ENCODE measurements at regions not wholly inside any gene's neighbourhood (a gene's known extent, or its start where the extent isn't known, plus 50 kb on each side); places are given as distances from the start of the nearest gene placed in this dataset.
"Not testable (repeated sequence)": the region's sequence is repeated elsewhere in the genome, so short reads cannot be mapped to it uniquely, and the experiment has no call there.

DNA sequence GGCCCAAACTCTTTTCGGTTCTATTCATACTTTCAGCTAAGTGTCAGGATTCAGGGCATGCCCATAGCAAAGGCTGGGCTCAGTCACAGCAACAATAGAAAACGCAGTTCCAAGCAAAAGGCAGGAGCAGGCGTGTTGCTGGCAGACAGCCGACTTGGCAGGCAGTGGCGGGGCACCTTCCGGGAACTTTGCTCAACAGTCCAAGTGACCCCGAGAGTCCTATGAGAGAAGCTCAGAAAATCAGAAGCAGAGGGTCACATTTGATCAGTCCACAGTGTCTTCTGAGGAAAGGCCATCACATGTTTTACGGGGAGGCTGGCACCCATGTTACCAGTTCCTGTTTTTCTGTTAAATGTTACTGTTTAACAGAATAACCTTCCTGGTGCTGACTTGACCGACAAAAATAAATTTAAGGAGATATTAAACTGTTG, 115.0 kb downstream of the DACT1 start:
- FAIRE-seq (no peak), DNase-seq (ENCODE audit: insufficient read length, low spot score) (no peak)
- TF ChIP-seq POLR2A (IDR thresholded peaks at IDR 0.05; ENCODE audit: low read depth, low read length) = no peak

DNA sequence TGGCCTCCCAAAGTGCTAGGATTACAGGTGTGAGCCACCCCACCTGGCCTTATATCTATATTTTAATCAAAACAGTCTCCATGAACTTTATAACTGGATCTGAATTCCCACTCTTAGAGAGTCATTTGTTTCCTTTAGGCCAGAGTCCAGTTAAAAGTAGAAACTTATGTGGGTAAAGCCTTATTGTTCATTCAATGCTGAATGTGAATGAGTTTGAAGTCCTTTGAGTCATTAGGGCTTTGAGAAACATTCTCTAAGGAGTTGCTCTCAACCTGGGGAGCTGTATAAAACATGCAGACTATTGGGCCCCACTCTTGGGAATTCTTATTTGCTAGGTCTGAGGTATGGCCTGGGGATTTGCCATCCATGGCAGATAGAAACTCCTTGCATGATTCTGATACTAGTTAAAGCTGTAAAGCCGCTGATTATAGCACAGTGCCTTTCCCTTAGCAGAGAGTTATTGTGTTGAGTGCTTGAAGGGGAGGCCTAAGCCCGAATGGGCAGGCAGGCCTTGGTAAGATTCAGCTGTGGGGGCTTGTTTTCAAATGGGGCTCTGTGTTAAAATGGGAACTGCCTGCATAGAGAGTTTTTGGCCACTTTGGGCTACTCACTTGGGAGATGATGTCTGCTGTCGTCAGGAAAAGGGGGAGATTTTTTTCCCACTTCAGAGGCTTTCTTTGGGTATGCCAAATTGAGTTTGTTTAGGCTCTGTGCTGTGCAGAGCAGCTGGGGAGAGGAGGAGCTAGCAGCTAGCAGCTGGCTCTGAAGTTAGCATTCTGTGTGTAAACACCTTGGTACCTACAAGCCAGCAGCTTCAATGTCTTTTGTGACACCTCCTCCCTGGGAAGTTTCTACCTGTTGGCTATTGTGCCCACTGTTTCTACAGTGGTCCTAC, 117.5 kb downstream of the DACT1 start:
- no peak for TF ChIP-seq POLR2A (IDR thresholded peaks at IDR 0.05; ENCODE audit: low read depth, low read length)
- DNase-seq (ENCODE audit: insufficient read length, low spot score) (no peak), FAIRE-seq (no peak)

DNA sequence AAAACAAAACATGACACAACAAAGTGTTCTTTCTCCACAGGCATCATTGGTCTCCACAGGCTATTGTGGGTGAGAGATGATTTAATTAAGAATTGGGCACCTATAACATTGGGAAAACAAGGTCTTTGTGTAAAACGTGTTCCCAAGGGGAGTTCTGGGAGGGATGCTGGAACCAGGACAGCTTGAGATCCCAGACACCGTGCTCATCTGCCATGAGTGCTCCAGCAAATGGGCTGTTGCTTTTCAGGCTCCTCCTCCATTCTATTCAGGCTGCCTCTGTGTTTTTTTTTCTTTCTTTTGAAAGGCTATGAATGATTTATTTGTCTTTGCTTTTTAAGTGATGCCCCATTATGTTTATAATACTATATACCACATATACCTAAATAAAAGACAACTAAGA, 122.4 kb downstream of the DACT1 start:
- no peak for TF ChIP-seq POLR2A (IDR thresholded peaks at IDR 0.05; ENCODE audit: low read depth, low read length)
- no peak for FAIRE-seq
- no peak for DNase-seq (ENCODE audit: insufficient read length, low spot score)

DNA sequence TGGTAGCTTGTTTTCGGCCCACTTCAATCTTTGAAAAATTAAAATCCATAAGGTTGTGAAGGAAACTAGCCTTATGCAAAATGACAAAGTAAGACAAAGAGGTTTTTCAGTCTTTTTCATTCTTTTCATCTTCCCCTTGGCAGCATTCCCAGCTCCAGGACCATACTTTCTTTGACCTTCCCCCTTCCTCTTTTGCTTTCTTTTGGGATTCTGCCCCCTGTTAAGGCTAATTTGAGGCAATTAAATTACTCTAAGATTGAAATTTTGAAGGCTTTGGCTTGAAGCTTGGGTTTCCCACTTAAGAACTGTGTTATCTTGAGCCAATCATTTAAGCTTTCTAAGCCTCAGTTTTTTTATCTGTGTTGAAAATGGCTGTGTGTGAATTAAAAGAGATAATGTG, 124.9 kb downstream of the DACT1 start:
- no peak for TF ChIP-seq POLR2A (IDR thresholded peaks at IDR 0.05; ENCODE audit: low read depth, low read length)
- DNase-seq (ENCODE audit: insufficient read length, low spot score) (no peak), FAIRE-seq (no peak)

DNA sequence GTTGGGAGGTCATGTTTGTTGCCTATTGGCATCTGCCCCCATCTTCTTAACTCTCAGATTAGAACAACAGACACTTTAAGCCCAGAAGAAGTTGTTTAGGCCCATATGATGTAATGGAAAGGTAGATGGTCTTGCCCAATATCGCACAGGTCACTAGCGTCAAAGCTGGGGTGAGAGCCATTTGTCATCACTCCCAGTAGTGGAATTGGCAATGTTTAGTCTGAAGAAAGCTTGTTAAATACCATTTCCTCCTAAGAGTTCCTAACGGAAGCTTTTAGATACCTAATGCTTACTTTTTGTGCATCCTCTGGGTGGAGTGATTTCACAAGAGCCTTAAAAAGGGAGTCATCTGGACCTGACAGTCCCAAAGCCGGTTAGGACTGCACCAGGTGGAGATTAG, 125.4 kb downstream of the DACT1 start:
- DNase-seq (ENCODE audit: insufficient read length, low spot score) (no peak), FAIRE-seq (no peak)
- no peak for TF ChIP-seq POLR2A (IDR thresholded peaks at IDR 0.05; ENCODE audit: low read depth, low read length)

DNA sequence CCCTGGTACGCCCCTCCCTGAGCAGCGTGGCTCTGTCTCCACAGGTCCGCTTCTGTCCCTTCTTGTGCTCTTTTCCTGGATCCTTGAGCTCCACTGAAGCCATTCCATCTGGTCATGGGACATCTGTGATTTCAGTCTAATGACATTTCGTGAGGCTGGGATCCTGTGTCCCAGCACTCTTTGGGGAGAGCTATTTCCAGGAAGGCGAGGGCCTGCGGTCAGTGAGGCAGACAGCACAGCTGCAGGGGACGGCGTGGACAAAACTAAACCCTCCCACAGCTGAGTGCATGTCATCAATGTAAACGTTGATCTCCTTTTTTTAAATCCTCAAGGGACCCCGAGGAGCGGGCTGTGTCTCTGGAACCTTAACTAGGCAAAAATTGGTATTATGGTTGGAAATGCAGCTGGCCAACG, 127.7 kb downstream of the DACT1 start:
- no peak for FAIRE-seq
- TF ChIP-seq POLR2A (IDR thresholded peaks at IDR 0.05; ENCODE audit: low read depth, low read length) = no peak
- no peak for DNase-seq (ENCODE audit: insufficient read length, low spot score)

DNA sequence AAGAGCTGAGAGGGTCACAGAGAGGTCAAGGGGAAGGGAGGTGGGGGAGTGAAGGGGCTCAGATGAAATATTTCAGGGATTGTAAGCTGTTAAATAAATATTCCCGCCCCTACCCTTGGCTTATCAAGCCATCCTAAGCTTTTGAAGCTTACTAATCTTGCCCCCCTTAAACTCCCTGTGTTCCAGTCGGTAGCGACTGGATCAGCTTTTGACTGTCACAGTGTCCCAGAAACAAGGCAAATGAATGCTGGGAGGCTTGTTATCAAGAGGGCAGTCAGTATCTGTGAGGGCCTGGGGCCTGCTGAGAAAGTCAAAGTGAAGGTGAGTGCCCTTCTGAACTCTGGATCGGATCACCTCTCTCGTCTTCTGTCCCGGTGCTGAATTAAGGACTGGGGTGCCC, 128.1 kb downstream of the DACT1 start:
- no peak for DNase-seq (ENCODE audit: insufficient read length, low spot score)
- no peak for TF ChIP-seq POLR2A (IDR thresholded peaks at IDR 0.05; ENCODE audit: low read depth, low read length)
- FAIRE-seq = no peak

DNA sequence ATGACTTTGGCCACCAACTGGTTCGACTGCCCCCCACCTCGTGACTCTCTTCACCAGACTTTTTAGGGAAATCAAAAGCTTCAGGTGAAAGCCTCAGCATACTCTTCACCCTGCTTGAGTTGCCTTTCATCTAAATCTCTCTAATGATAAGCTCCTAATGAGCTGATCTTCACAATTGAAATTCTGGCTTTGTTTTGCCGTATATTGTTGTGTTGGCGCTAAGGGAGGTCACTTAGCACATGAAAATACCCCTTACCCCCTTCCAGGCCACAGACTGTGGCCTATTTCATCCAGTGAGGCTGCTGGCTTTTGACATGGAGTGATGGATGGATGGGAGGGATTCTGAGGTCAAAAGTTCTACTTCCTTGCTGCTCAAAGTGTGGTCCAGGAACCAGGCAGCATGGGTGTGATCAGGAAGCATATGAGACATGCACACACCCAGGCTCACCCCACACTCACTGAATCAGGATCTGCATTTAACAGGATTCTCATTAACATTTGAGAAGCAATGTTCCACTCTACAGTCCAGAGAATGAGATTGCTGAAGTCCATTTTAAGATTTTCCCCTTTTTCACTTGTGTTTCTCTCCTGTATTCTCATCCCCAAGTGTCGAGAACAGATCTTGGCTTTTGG, 131.4 kb downstream of the DACT1 start:
- DNase-seq (ENCODE audit: insufficient read length, low spot score) = no peak
- FAIRE-seq = no peak
- TF ChIP-seq POLR2A (IDR thresholded peaks at IDR 0.05; ENCODE audit: low read depth, low read length) = no peak

DNA sequence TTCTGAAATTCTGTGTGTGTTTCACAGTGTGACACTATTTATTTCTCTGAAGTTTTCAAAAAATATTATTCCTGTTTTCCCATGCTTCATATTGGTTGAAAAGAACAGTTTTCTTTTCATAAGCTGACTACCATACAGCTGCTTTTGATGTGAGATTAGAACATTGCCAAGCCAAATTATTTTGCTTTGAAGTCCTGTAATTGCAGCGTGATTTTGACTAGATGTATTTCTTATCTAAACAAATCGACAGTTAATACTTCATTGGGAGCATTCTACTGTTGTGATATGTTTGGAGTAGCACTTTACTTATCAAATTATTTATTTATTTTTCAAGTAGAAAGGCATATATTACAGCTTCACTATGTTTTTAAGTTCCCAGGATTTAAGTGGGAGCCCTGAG, 132.0 kb downstream of the DACT1 start:
- no peak for TF ChIP-seq POLR2A (IDR thresholded peaks at IDR 0.05; ENCODE audit: low read depth, low read length)
- DNase-seq (ENCODE audit: insufficient read length, low spot score) (no peak), FAIRE-seq (no peak)

DNA sequence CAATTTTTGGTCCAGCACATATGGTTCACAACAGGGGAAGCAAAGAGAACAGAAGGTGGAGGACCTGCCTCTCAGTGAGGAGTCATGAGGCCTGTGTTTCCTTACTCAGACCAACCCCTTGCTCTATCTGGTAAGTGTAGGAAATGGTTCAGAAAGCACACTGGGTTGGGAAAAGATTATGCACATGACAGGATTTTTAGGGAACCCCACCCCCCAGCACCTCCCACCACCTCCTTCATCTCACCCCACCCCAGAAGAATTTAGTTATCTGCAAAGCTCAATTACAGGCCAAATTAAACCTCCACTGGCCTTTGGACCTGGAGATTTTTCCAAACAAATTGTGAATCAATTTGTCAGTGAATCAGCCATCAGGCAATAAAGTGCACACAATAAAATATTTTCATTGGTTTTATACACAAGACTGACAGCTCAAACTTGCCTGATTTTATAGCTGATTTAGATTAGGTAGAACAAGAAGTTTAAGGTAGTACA, 132.8 kb downstream of the DACT1 start:
- no peak for FAIRE-seq
- DNase-seq (ENCODE audit: insufficient read length, low spot score) = no peak
- TF ChIP-seq POLR2A (IDR thresholded peaks at IDR 0.05; ENCODE audit: low read depth, low read length) = no peak

DNA sequence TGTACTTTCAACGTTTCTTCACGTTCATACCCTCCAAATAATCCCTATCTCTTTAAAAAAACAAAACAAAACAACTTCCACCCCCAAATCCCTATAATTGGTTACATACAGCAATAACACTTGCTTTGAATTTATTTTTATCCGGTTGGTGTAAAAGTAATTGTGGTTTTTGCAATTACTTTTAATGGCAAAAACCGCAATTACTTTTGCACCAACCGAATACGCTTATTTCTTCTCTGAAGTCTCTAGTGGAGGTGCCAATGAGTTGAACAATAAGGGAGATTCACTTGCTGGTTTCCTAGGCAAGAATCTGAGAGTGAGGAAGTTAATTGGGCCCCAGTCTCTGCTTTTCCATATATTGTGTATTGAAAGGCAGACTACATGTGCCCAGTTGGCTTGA, 133.3 kb downstream of the DACT1 start:
- no peak for FAIRE-seq
- TF ChIP-seq POLR2A (IDR thresholded peaks at IDR 0.05; ENCODE audit: low read depth, low read length) = no peak
- no peak for DNase-seq (ENCODE audit: insufficient read length, low spot score)

DNA sequence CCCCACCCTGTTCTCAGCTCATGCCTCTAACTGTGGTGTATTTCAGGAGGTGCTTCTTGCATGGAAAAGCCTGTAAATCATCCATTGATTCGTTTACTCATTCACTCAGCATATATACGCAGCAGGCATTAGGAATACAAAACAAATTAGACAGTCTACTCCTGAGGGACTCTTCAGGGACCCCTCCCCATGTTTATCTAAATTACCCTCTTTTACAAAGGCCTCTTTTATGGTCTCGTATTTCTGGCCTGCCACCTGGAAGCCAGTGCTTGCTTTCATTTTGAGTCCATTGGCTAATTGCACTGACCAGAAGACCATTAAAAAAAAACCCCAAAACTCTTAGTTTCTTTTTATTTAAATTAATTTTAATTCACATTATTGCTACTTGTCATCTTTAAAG, 134.4 kb downstream of the DACT1 start:
- FAIRE-seq (no peak), DNase-seq (ENCODE audit: insufficient read length, low spot score) (no peak)
- no peak for TF ChIP-seq POLR2A (IDR thresholded peaks at IDR 0.05; ENCODE audit: low read depth, low read length)

DNA sequence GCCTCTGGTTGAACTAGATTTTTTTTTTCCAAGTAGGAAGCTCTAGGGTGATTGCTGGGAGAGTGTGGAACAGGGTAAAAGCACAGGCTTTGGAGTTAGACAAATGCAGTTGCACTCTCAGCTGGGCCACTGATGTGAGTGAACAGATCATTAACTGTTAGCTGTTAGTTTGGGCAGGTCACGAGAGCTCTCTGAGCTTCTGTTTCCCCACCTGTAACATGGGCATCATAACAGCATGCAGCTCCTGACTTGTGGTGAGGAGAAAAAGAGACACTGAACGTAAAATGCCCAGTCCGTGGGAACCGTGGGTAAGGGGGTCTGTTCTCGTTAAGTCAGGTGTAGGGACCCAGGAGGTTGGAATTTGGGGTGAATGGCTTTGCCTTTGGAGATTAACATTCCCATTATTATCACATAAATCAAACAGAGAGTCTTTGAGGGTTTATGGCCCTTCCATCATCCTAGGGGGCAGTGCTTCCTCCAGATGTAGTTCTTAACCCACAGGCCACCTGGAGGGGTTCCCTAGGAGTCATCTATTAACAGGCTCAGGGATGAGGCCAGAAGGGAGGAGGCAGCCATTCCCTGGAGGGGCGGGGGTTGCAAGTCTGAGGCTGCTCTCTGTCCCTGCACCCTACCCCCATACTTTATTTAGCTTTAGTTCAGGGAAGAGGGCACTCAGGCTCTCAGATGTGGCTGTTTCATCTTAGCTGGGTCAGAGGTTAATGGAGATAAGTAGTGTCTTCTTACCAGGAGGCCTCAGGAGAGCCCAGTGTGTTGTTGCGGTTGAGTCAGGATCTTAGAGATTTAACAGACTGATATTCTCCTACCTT, 135.2 kb downstream of the DACT1 start:
- no peak for TF ChIP-seq POLR2A (IDR thresholded peaks at IDR 0.05; ENCODE audit: low read depth, low read length)
- DNase-seq (ENCODE audit: insufficient read length, low spot score) (no peak), FAIRE-seq (no peak)

DNA sequence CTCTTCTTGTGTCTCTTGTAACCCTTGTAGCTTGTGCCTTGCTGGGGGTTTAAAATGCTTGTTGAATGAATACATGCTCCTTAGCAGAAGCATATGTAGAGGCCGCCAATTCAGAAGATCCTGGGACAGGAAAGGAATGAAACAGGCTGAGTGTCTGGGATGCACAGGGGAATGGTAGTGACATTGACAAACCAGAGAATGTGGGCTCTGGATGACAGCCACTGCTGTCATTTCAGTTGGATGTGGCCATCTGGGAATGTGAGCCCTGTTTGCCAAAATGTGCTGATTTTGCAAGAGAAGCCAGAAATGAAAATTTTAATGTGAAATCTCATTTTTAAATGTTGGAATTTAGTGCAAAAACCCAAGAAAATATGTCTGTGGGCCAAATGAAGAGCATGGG, 136.8 kb downstream of the DACT1 start:
- FAIRE-seq (no peak), DNase-seq (ENCODE audit: insufficient read length, low spot score) (no peak)
- TF ChIP-seq POLR2A (IDR thresholded peaks at IDR 0.05; ENCODE audit: low read depth, low read length) = no peak

DNA sequence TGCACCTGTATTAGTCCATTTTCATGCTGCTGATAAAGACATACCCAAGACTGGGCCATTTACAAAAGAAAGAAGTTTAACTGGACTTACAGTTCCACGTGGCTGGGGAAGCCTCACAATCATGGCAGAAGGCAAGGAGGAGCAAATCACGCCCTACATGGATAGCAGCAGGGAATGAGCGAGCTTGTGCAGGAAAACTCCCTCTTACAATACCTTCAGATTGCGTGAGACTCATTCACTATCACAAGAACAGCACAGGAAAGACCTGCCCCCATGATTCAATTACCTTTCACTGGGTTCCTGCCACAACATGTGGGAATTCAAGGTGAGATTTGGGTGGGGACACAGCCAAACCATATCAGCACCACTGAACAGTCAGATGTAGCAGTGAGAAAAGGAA, 137.4 kb downstream of the DACT1 start:
- not testable (repeated sequence) for FAIRE-seq; DNase-seq (ENCODE audit: insufficient read length, low spot score)

Data from H54 (cell line).